Gastroesophageal sphincter (tissue), 3 donors: ENCODE measurements at regions not wholly inside any gene's neighbourhood (a gene's known extent, or its start where the extent isn't known, plus 50 kb on each side); places are given as distances from the start of the nearest gene placed in this dataset.

ENCODE experiments used
- CTCF ChIP-seq, 4 experiments: fragments of 200-600 bp in 2 of 4; fragments of 450-650 bp in 2 of 4; sonication (generic) in 1 of 4; IDR thresholded peaks; one replicate each; pipeline ENCODE4 v1.5.1; 2017 to 2019; ENCODE audit warnings: antibody characterized with exemption in 4 of 4, mild to moderate bottlenecking in 2 of 4, moderate library complexity in 2 of 4
- POLR2A ChIP-seq, 2 donors: fragments of 450-650 bp; IDR thresholded peaks; one replicate each; pipeline ENCODE4 v1.6.1; 2017; ENCODE audit warnings: antibody characterized with exemption in 2 of 2, mild to moderate bottlenecking in 2 of 2, moderate library complexity in 1 of 2
- POLR2AphosphoS5 ChIP-seq: sonication (generic); formaldehyde crosslinking; IDR thresholded peaks from one replicate; pipeline ENCODE4 v1.6.1; 2017; ENCODE audit warnings: antibody characterized with exemption

DNA sequence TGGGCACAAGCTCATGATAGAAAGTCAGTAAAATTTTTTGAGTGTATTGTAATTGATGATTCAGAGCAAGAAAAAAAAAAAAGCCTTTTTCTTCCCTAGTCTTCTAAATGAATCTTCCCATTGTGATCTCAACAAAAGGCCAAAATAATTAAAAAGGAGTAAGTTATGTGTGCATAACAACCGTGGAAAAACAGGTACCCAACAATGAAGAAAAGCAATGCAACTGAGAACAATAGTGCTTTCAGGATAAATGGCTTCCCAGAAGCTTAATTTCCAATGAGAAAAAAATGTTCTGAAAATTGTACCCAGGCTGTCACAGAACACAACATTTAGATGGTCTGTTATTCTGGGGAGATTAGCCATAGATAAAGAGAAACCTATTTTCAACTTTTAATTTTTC is 399.0 kb upstream of the AGA start:
- TF ChIP-seq POLR2A (IDR thresholded peaks at IDR 0.05): no peak
- TF ChIP-seq POLR2AphosphoS5: no peak
- TF ChIP-seq CTCF (IDR thresholded peaks at IDR 0.05): no peak
